ENCODE measurements at regions not wholly inside any gene's neighbourhood (a gene's known extent, or its start where the extent isn't known, plus 50 kb on each side); places are given as distances from the start of the nearest gene placed in this dataset.

DNA sequence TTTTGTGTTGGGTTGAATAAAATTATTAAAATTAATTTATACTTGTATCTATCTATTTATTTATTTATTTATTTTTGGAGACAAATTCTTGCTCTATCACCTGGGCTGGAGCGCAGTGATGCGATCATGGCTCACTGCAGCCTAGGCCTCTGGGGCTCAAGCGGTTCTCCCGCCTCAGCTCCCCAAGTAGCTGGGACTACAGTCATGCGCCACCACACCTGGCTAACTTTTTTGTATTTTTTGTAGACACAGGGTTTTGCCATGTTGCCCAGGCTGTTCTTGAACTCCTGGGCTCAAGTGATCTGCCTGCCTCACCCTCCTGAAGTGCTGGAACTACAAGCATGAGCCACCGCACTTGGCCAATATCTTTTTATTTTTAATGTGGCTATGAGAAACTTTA, 134.7 kb upstream of the SPDL1 start:
- TF ChIP-seq ZNF274 (IDR thresholded peaks at IDR 0.05; ENCODE audit: low read depth, low read length) (no peak), YY1 (IDR thresholded peaks at IDR 0.05; ENCODE audit: insufficient read depth, insufficient read length) (no peak)

Measured in NT2/D1 (cell line).